HG02981 (cell line): ENCODE measurements at regions not wholly inside any gene's neighbourhood (a gene's known extent, or its start where the extent isn't known, plus 50 kb on each side); places are given as distances from the start of the nearest gene placed in this dataset.
A peak's percentile ranks its signal among the peaks of the same experiment; 100 is the strongest.
"Not testable (repeated sequence)": the region's sequence is repeated elsewhere in the genome, so short reads cannot be mapped to it uniquely, and the experiment has no call there.

Source experiments
- ATAC-seq: cut with Tn5 transposase; IDR thresholded peaks from one replicate; pipeline ENCODE4 v1.9.1; 2021; ENCODE audit warnings: mild to moderate bottlenecking, moderate library complexity; ENCODE audit not compliant: unreplicated experiment

DNA sequence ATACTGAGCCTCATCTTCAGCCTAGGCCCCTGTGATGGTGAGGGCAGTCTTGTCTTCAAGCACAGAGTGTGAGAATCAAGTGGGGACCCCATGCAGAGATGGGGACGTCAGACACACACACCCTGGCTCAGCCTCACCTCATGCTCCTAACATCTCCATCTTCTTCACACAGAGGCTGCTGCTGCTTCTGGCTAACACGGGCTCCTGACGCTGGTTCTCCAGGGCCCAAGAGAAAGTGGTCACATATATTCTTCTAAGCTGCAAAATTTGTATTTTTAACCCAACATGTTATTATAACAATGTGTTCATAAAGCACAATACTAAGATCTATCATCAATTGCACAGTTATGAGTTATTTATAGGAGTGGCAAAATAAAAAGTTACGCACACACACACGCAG lies 101.2 kb downstream of the VPREB1 start:
- no peak for ATAC-seq

DNA sequence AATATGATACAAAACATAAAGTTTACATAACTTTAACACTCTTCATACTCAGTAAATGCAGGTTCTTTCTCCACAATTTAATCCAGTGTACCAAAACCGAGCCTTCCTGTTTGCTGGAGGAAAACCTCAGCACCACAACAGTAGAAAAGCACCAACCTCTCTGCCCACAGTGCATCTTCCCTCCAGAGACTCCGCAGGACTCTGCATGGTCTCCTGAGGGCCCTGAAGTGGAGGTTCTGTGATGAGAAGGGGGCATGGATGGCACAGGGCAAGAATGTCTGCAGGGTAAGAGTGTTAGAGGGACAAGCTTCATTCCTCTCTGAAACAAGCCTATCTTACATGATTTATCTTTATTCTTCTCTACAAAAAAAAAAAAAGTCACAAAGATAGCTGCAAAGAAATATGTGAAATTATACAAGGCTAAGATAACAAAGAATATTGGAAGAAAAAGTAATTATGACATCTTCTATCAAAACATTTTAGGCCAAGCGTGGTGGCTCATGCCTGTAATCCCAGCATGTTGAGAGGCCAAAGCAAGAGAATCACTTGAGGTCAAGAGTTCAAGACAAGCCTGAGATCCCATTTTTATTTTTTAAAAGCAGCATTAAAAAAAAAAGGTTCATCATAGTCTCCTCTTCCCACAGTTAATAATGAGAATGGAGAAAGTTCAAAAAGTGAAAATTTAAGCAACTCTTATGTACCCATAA lies 102.0 kb downstream of the VPREB1 start:
- ATAC-seq = no peak

DNA sequence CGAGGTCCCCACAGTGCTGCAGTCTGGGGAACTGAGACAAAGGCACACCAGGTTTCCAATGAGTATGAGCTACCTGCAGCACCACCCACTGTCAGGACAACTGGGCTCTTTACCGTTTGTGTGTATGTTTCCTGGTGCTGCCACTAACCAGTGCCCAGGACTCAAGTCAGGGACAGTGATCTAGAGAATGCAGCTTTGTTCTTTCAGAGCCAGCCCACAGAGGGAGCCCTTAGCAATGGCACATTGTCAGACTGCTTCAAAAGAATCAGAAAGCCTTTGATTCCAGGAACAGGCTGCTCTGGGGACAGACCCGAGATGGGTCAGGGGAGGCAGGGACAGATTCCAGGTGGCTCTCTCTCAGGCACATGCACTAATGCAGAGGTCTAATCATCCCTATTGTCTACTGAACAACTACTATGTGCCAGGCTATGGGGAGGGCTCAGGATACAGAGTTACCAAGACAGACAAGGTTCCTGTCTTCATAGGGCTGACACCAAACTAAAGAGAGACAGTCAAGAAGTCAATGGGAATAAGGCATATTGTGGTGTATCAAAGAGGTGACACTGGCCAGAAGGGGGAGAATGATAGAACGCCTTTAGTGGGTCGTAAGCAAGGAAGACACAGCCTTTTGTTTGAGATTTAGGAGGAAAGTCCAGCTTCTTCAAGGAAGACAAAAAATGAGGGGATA lies 103.7 kb downstream of the VPREB1 start:
- no peak for ATAC-seq

DNA sequence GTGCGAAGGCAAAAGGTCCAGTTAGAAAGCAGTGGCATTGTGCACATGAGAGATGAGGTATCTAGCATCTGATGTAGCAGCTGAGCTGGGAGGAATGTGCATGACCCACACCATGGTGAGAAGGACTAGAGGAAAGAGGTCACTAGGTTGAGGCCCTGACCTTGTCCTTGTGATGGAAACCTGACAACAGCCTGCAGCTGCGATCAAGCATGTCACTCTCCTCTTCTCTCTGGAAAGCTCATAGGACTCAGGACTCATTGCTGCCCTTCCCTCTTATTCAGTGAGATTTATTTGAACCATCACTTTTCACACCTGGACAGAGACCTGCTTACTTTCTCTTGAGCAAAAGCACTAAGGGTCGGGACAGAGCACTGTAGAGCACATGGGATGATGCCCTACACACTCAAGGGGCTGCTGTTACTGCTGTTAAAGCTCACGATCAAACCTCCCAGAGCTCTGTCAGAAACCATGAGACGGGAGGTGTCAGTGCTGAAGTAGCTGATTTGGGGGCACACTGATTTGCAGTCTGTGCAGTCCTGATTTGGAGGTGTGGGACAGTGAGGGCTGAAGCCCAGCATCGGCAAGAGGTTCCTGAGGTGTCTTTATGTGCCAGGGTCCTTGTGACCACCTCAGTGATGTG lies 104.3 kb downstream of the VPREB1 start:
- ATAC-seq = no peak

DNA sequence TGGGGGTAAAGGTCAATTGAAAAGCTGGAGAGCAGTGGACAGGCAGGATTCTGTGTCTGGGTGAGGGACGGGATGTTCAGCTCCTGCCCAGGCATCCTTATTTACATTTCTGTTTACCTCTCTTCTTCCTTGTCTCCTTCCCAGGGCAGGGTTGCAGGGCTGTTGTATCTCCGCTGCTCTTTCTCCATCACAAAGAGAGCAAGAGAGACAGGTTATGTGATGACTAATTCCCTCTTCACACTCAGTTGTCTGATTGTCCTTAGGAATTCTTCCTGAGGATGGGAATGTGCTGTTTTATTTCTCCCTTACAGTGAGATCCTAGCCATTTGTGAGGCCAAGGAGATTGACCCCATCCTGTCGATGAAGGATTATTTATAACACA lies 104.9 kb downstream of the VPREB1 start:
- ATAC-seq = no peak

DNA sequence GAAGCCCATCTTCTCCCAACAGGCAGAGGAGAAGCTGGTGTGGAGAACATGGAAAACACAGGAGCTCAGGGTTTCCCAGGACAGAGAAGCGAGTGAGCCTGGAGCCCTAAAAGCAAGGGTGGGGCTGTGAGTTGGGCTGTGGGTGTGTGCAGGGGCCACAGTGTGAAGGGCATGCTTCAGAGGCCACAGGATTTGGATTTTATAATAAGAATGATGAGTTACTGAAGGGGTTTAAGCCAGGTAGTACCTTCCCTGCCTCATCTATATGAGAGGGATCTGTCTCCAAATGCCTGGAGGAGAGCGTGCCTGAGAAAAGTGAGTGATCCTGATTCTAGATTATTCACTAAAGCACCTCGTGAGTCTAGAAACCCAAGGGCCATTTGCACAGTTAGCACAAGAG lies 106.8 kb downstream of the VPREB1 start:
- ATAC-seq = no peak

DNA sequence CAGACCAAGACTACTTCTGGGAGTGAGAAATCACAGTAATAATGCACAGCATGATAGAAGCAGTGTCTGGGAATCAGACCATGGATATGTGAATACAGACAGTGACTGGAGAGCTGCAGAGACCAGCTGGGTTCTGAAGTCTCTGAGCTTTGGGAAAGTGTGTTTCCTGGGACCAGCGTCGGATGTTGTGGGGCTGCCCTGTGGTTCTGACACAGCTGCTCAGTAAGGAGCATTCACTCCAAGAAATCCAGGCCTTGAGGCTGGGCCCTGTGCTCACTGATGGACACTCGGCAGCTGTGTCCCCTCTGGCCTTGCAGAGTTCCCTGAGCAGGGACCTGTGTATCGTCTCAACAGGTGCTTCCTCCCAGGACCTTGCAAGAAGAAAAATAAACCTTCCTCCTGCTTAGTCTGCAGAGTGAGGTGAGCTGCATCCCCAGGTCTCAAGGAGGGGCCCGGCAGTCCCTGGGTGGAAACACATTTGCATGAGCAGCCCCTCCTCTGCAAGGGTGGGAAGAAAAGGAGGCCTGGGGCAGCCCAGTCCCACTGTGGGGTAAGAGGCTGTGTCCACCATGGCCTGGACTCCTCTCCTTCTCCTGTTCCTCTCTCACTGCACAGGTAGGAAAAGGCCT lies 107.9 kb downstream of the VPREB1 start:
- ATAC-seq = no peak

DNA sequence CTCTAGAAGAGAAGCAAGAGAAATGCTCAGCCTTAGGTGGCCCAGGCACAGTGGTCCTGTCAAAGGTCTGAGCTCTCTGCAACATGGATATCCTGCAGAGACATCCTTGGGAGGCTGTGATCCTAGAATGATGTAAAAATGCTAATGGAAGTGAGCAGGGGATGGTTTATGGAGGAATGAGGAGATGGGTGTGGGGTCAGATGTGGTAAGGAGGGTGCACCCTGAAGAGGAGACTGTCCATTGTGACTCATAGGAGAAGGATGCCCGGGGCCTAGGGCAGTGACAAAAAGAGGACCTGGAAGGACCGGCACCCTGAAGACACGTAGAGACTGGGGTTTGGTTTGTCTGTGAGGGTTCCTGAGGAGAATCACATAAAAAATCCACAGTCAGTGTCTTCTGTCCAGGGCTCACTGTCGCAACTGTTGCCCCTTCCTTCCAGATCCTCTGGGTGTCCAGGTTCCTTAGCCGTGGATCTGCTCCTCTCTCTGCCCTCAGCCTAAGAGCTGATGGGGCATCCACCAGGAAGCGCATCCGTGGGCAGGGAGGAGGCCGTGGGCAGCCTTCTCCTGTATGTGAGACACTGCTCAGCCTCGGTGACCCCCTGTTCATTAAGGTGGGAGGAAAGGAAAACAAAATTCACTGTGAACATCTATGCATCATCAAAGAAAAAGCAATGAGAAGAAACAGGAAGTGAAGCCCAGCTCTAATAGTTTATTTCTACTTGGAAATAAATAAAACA lies 110.7 kb downstream of the VPREB1 start:
- no peak for ATAC-seq

DNA sequence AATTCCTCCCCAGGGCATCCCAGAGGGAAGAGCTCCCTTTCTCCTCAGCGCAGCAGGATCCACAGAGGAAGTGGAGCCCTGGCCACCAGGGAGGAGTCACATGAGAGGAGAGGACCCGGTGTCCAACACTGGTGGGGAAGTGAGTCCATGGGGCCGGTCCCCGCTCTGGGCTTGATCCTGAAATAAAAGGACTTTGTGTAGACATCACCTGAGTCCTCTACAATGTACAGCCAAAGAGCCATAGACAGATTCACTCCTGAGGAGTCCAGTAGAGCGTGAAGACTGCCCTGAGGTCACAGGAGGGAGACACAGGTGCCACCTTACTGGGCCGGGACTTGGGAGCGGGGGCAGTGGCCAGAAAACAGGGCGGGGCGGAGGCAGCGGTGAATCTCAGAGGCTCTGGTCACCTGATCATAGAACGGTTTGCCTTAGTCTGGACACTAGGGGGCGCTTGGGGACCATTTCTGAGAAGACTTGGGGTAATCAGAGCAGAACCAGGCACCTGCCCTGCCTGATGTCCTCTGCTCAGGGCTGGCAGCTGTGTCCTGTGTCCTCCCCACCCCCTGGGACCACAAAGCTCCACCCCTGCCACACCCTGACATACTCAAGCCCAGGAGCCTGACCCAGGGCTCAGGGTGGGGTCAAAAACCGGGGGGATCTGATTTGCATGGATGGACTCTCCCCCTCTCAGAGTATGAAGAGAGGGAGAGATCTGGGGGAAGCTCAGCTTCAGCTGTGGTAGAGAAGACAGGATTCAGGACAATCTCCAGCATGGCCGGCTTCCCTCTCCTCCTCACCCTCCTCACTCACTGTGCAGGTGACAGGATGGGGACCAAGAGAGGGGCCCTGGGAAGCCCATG lies 112.7 kb downstream of the VPREB1 start:
- ATAC-seq = peak; percentile 60

DNA sequence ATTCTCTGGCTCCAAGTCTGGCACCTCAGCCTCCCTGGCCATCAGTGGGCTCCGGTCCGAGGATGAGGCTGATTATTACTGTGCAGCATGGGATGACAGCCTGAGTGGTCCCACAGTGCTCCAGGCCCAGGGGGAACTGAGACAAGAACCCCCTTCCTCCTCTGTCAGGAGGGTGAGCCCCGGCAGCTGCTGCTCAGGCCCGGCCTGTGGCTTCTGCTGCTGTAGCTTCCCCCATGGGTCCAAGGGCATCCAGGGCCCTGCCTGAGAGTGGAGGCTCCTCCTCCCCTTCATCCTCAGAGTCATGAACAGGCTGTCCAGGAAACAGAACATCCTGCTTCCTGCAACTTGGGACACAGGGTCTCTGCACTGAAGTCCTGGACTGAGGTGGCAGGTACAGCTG lies 113.6 kb downstream of the VPREB1 start:
- no peak for ATAC-seq

DNA sequence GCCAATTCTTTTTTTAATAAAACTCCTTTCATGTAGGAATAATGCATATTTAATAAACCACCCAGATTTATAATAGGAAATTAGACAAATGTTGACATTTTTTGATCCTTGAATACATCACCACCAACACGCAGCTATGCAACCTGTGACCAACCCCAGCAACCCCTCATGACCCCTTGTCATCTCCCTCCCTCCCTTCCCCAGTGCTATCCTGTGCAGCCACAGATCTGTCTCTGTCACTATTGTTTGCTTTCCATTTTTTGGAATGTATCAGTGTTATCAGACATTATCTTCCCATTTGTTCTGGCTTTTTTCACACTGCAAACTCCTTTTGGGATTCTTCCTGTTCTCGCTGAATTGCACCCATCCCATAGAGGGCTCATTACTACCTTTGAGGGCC lies 114.1 kb downstream of the VPREB1 start:
- no peak for ATAC-seq

DNA sequence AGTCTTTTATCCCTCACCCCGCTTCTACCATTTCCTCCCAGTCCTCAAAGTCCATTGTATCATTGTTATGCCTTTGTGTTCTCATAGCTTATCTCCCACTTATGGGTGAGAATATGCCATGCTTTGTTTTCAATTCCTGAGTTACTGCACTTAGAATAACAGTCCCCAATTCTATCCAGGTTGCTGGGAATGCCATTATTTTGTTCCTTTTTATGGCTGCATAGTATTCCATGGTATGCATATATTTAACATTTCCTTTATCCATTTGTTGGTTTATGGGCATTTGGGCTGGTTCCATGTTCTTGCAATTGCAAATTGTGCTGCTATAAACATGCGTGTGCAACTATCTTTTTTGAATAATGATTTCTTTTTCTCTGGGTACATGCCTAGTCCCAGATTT lies 114.9 kb downstream of the VPREB1 start:
- ATAC-seq = no peak

DNA sequence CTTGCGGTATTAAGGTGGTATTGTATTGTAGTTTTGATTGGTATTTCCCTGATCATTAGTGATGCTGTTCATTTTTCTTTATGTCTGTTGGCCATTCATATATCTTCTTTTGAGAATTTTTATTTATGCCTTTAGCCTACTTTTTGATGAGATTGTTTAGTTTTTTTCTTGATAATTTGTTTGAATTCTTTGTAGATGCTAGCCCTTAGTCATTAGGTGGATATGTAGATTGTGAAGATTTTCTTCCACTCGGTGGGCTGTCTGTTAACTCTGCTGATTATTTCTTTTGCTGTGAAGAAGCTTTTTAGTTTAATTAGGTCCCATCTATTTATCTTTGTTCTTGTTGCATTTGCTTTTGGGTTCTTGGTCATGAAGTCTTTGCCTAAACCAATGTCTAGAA lies 115.4 kb downstream of the VPREB1 start:
- ATAC-seq = no peak

DNA sequence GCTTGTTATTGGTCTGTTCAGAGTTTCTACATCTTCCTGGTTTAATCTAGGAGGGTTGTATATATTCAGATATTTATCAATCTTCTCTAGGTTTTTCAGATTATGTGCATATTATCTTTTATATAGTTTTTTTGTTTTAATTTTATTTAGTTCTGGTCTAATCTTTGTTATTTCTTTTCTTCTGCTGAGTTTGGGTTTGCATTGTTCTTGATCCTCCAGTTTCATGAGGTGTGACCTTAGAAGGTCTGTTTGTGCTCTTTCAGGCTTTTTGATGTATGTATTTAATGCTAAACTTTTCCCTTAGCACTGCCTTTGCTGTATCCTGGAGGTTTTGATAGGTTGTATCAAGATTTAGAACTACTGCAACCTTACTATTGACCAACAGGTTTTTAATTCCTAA lies 117.7 kb downstream of the VPREB1 start:
- ATAC-seq = no peak

DNA sequence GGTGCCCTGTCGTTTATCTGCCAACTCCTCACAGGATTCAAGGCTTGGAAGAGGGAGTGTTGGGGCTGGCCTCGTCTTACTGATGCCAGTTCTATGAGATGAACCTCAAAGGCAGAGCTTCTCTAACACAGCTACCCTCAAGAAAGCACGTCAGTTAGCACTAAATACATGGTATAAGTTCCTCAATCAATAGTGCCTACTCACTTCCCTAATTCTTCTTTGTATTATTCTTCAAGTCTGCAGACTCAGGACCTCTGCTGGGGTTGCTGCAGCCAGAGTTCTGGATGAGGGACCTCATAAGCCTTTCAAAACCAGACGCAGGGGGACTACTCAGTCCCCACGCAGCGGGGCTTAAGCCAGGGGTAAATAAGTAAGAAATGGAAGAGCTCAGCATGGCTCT lies 118.3 kb downstream of the VPREB1 start:
- no peak for ATAC-seq

DNA sequence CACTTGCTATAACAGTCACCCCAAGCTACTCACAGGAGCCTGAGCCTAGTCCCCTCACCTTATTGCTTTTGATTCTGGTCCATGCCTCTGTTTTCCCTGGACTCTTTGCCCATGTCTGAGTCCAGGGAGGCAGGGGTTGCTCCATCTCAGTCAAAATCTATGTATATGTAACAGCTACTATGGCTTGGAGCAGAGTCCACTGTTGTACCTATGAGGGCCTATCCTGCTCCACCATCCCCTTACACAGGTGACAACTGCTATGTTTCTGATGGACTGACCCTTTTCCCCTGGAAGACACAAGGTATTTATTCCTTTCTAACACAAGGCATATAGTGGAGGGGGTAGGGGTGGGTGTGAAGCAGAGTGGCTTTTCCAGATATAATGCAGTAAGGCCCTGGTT lies 119.6 kb downstream of the VPREB1 start:
- no peak for ATAC-seq

DNA sequence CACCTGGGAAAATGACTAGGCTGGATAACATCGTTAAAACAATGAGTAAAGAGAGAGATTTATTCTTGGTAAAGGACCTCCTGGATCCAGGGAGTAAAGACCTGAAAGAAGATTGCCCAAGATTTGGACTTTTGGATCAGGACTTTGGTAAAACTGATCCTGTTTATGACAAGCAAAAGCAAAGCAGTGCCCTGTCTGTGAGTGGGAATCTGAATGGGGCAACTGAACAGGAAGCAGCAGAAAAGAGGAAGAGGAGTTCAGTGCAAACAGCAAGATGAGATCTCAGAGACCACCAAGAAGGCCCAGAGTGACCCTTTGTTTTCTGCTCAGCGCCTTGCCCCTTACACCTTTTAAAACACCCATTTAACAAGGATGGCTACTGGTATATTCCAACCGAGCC lies 122.0 kb downstream of the VPREB1 start:
- ATAC-seq = no peak

DNA sequence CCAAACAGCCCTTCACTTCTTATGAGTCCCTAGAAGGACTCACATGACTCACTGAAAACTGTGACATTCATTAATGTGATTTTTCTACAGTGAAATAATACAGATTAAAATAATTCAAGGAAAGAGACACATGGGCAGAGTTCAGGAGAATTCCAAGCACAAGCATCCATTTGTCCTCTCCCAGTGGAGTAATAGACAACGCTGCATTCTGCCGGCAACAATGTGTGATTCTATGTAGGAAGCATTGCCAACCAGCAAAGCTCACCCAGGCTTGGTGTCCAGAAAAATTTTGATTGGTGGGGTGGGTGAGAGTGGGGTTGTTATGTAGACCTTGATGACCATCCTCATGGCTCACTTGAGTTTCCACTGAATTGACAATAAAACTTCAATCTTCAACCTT lies 123.9 kb downstream of the VPREB1 start:
- ATAC-seq = no peak

DNA sequence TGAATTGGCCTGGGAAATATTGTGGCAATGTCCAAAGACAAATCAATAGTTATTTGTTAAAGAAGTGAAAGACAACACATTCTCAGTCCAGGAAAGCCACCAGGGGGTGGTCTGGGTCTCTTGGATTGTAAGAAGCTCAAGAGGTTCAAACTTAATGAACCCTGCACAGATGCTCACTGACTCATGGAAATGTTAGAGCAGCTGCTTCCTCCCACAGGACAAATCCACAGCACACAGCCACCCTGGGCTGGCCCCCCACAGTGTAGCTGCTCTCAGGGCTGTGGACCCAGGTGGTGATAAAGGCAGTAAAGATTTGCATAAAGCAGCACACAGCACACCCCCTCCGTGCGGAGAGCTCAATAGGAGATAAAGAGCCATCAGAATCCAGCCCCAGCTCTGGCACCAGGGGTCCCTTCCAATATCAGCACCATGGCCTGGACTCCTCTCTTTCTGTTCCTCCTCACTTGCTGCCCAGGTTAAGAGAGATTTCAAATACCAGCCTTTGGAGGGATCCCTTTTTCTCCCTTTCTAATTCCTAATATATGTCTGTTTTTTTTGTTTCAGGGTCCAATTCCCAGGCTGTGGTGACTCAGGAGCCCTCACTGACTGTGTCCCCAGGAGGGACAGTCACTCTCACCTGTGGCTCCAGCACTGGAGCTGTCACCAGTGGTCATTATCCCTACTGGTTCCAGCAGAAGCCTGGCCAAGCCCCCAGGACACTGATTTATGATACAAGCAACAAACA lies 124.8 kb downstream of the VPREB1 start:
- not testable (repeated sequence) for ATAC-seq

DNA sequence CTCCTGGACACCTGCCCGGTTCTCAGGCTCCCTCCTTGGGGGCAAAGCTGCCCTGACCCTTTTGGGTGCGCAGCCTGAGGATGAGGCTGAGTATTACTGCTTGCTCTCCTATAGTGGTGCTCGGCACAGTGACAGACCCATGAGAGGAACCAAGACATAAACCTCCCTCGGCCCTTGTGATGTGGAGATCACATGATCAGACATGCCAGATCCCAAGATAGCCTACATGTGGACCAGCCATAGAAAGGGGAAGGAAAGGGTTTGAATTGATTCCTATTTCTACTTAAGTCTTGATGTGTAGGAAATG lies 125.3 kb downstream of the VPREB1 start:
- ATAC-seq = no peak
